ENCODE measurements at regions not wholly inside any gene's neighbourhood (a gene's known extent, or its start where the extent isn't known, plus 50 kb on each side); places are given as distances from the start of the nearest gene placed in this dataset.

- intact Hi-C loops (cut with micrococcal nuclease), result no loop called here
- CTCF ChIA-PET, result no interaction called here
- no peaks in the 10 kb centered on the region for H3K4me1 Mint-ChIP-seq (ENCODE audit: low read depth)
Observed at GRCh38 chr6:106880952-106881351, 93.6 kb downstream of the CD24 start.

GRCh38 chr6:106875782-106876321 is 98.7 kb downstream of the CD24 start:
- no peak overlapping the region for H3K4me3 Mint-ChIP-seq
- H3K9me3 Mint-ChIP-seq, result peaks cover 2% of the 10 kb centered on the region
- DNase-seq, result no peak
- ChIA-PET CTCF (no interaction called here), POLR2A (no interaction called here)
- intact Hi-C loops (cut with micrococcal nuclease), result no loop called here
- H3K4me1 Mint-ChIP-seq (ENCODE audit: low read depth), result no peaks in the 10 kb centered on the region
- no peaks in the 10 kb centered on the region for H3K36me3 Mint-ChIP-seq
- peaks cover 4% of the 10 kb centered on the region for H3K27me3 Mint-ChIP-seq
- no peak overlapping the region for H3K27ac Mint-ChIP-seq

More at GRCh38 chr6:106880952-106881351, 93.6 kb downstream of the CD24 start:
- Mint-ChIP-seq H3K9me3 (peaks cover 2% of the 10 kb centered on the region), H3K36me3 (no peaks in the 10 kb centered on the region), H3K4me3 (no peak overlapping the region), H3K27me3 (peaks cover 4% of the 10 kb centered on the region), H3K27ac (no peak overlapping the region)
- DNase-seq, result no peak
- POLR2A ChIA-PET, result no interaction called here

- Mint-ChIP-seq H3K9me3 (peaks cover 2% of the 10 kb centered on the region), H3K36me3 (no peaks in the 10 kb centered on the region), H3K4me3 (no peak overlapping the region), H3K27me3 (peaks cover 4% of the 10 kb centered on the region), H3K4me1 (ENCODE audit: low read depth) (no peaks in the 10 kb centered on the region), H3K27ac (no peak overlapping the region)
- no peak for DNase-seq
- ChIA-PET POLR2A (no interaction called here), CTCF (no interaction called here)
- intact Hi-C loops (cut with micrococcal nuclease), result no loop called here
Observed at GRCh38 chr6:106874481-106874880, 100.0 kb downstream of the CD24 start.

GRCh38 chr6:106872049-106872448 is 102.5 kb downstream of the CD24 start:
- peaks cover 4% of the 10 kb centered on the region for H3K27me3 Mint-ChIP-seq
- no peak overlapping the region for H3K27ac Mint-ChIP-seq
- intact Hi-C loops (cut with micrococcal nuclease), result no loop called here
- H3K4me3 Mint-ChIP-seq, result no peak overlapping the region
- peaks cover 5% of the 10 kb centered on the region for H3K9me3 Mint-ChIP-seq
- CTCF ChIA-PET, result no interaction called here
- no peak for DNase-seq
- no peaks in the 10 kb centered on the region for H3K4me1 Mint-ChIP-seq (ENCODE audit: low read depth)
- H3K36me3 Mint-ChIP-seq, result no peaks in the 10 kb centered on the region
- POLR2A ChIA-PET, result no interaction called here

- no peak overlapping the region for H3K4me3 Mint-ChIP-seq
- H3K27me3 Mint-ChIP-seq, result no peaks in the 10 kb centered on the region
- intact Hi-C loops (cut with micrococcal nuclease), result no loop called here
- ChIA-PET CTCF (no interaction called here), POLR2A (no interaction called here)
- H3K4me1 Mint-ChIP-seq (ENCODE audit: low read depth), result no peaks in the 10 kb centered on the region
- H3K36me3 Mint-ChIP-seq, result no peaks in the 10 kb centered on the region
- no peak overlapping the region for H3K27ac Mint-ChIP-seq
- peaks cover 3% of the 10 kb centered on the region for H3K9me3 Mint-ChIP-seq
- DNase-seq, result no peak
Observed at GRCh38 chr6:106870824-106871717, 103.5 kb downstream of the CD24 start.

- intact Hi-C loops (cut with micrococcal nuclease), result no loop called here
- peaks cover 3% of the 10 kb centered on the region for H3K9me3 Mint-ChIP-seq
- H3K27me3 Mint-ChIP-seq, result no peaks in the 10 kb centered on the region
- H3K4me1 Mint-ChIP-seq (ENCODE audit: low read depth), result no peaks in the 10 kb centered on the region
- ChIA-PET POLR2A (no interaction called here), CTCF (no interaction called here)
- no peaks in the 10 kb centered on the region for H3K36me3 Mint-ChIP-seq
- no peak overlapping the region for H3K4me3 Mint-ChIP-seq
- DNase-seq, result no peak
- H3K27ac Mint-ChIP-seq, result no peak overlapping the region
Observed at GRCh38 chr6:106870069-106870468, 104.5 kb downstream of the CD24 start.

GRCh38 chr6:106869203-106869602 is 105.3 kb downstream of the CD24 start:
- Mint-ChIP-seq H3K36me3 (no peaks in the 10 kb centered on the region), H3K4me3 (no peak overlapping the region), H3K27me3 (no peaks in the 10 kb centered on the region), H3K4me1 (ENCODE audit: low read depth) (no peaks in the 10 kb centered on the region), H3K27ac (no peak overlapping the region), H3K9me3 (peaks cover 3% of the 10 kb centered on the region)
- intact Hi-C loops (cut with micrococcal nuclease), result no loop called here
- DNase-seq, result no peak
- ChIA-PET CTCF (no interaction called here), POLR2A (no interaction called here)

- no peak overlapping the region for H3K4me3 Mint-ChIP-seq
- no peaks in the 10 kb centered on the region for H3K36me3 Mint-ChIP-seq
- no peak for DNase-seq
- H3K27me3 Mint-ChIP-seq, result no peaks in the 10 kb centered on the region
- H3K4me1 Mint-ChIP-seq (ENCODE audit: low read depth), result no peaks in the 10 kb centered on the region
- ChIA-PET POLR2A (no interaction called here), CTCF (interaction anchor here (0.6 kb wide), 1 partner anchor 60 kb away, joined by 3 read pairs; no protein-coding TSS in a partner anchor)
- H3K27ac Mint-ChIP-seq, result no peak overlapping the region
- intact Hi-C loops (cut with micrococcal nuclease), result no loop called here
- peaks cover 9% of the 10 kb centered on the region for H3K9me3 Mint-ChIP-seq
Observed at GRCh38 chr6:106866875-106867658, 107.5 kb downstream of the CD24 start.

GRCh38 chr6:106862858-106863257 is 111.7 kb downstream of the CD24 start:
- CTCF ChIA-PET, result no interaction called here
- no peaks in the 10 kb centered on the region for H3K36me3 Mint-ChIP-seq
- POLR2A ChIA-PET, result no interaction called here
- no peak overlapping the region for H3K4me3 Mint-ChIP-seq
- H3K27me3 Mint-ChIP-seq, result no peaks in the 10 kb centered on the region
- H3K9me3 Mint-ChIP-seq, result peaks cover 13% of the 10 kb centered on the region
- intact Hi-C loops (cut with micrococcal nuclease), result no loop called here
- H3K4me1 Mint-ChIP-seq (ENCODE audit: low read depth), result no peaks in the 10 kb centered on the region
- H3K27ac Mint-ChIP-seq, result no peak overlapping the region
- DNase-seq, result no peak

- ChIA-PET CTCF (no interaction called here), POLR2A (no interaction called here)
- no peaks in the 10 kb centered on the region for H3K4me1 Mint-ChIP-seq (ENCODE audit: low read depth)
- H3K9me3 Mint-ChIP-seq, result peaks cover 13% of the 10 kb centered on the region
- peaks cover 2% of the 10 kb centered on the region for H3K27me3 Mint-ChIP-seq
- no peak overlapping the region for H3K27ac Mint-ChIP-seq
- intact Hi-C loops (cut with micrococcal nuclease), result no loop called here
- no peak overlapping the region for H3K4me3 Mint-ChIP-seq
- no peak for DNase-seq
- H3K36me3 Mint-ChIP-seq, result no peaks in the 10 kb centered on the region
Observed at GRCh38 chr6:106860940-106861339, 113.6 kb downstream of the CD24 start.

- ChIA-PET POLR2A (no interaction called here), CTCF (no interaction called here)
- no peaks in the 10 kb centered on the region for H3K4me1 Mint-ChIP-seq (ENCODE audit: low read depth)
- H3K9me3 Mint-ChIP-seq, result peaks cover 13% of the 10 kb centered on the region
- H3K27me3 Mint-ChIP-seq, result peaks cover 5% of the 10 kb centered on the region
- no peak for DNase-seq
- intact Hi-C loops (cut with micrococcal nuclease), result no loop called here
- H3K36me3 Mint-ChIP-seq, result no peaks in the 10 kb centered on the region
- H3K4me3 Mint-ChIP-seq, result no peak overlapping the region
- H3K27ac Mint-ChIP-seq, result no peak overlapping the region
Observed at GRCh38 chr6:106858653-106859092, 115.9 kb downstream of the CD24 start.

- Mint-ChIP-seq H3K9me3 (peaks cover 13% of the 10 kb centered on the region), H3K36me3 (no peaks in the 10 kb centered on the region), H3K4me1 (ENCODE audit: low read depth) (no peaks in the 10 kb centered on the region), H3K4me3 (no peak overlapping the region), H3K27ac (no peak overlapping the region), H3K27me3 (peaks cover 5% of the 10 kb centered on the region)
- no peak for DNase-seq
- POLR2A ChIA-PET, result no interaction called here
- intact Hi-C loops (cut with micrococcal nuclease), result no loop called here
- CTCF ChIA-PET, result no interaction called here
Observed at GRCh38 chr6:106857771-106858652, 116.5 kb downstream of the CD24 start.

All from activated CD4-positive, alpha-beta memory T cell treated with anti-CD3 and anti-CD28 coated beads for 36 hours (primary cell).